ENCODE measurements at regions not wholly inside any gene's neighbourhood (a gene's known extent, or its start where the extent isn't known, plus 50 kb on each side); places are given as distances from the start of the nearest gene placed in this dataset.

- TF ChIP-seq CTCF (IDR thresholded peaks at IDR 0.05): no peak
- TF ChIP-seq EZH2 (IDR thresholded peaks at IDR 0.05): no peak
Measured at GRCh38 chr10:24779737-24780136, 56.0 kb upstream of the ARHGAP21 start.
